ENCODE measurements at regions not wholly inside any gene's neighbourhood (a gene's known extent, or its start where the extent isn't known, plus 50 kb on each side); places are given as distances from the start of the nearest gene placed in this dataset.

GRCh38 chrX:916230-916599 is 285.6 kb downstream of the SHOX start:
- no peak overlapping the region for H2BK20ac ChIP-seq (ENCODE audit: low read length)
- H2AK5ac ChIP-seq (ENCODE audit: low read depth, low read length) = no peak overlapping the region
- H3K9ac ChIP-seq (replicated peaks in 1 of 4; ENCODE audit: extremely low read depth in 1 of 4, low read depth in 3 of 4, low read length in 3 of 4) = no peak overlapping the region
- WGBS, 2 experiments (ENCODE audit: extremely low coverage in 1 of 2, insufficient coverage in 1 of 2, insufficient read length in 1 of 2, insufficient replicate concordance in 2 of 2, low coverage in 1 of 2, low lambda C conversion rate in 2 of 2, missing lambda C conversion rate in 1 of 2) = 86% methylated on average over 9 of the region's 9 CpGs; no CpG with 5 or more reads in 1 of the 2 experiments
- no peak overlapping the region for H3K18ac ChIP-seq (ENCODE audit: extremely low read depth, low read length)
- no peak overlapping the region for H2BK15ac ChIP-seq (ENCODE audit: low read length)
- H3K4ac ChIP-seq (replicated peaks; ENCODE audit: insufficient read length, low read depth, low read length) = no peak overlapping the region
- no peak overlapping the region for H2BK12ac ChIP-seq (ENCODE audit: low read depth, low read length)
- DNase-seq (ENCODE audit: low read depth in 1 of 2, low spot score in 2 of 2) (peak in 1 of 2 experiments; percentile 42), FAIRE-seq (no peak)
- no peak overlapping the region for H2BK5ac ChIP-seq (ENCODE audit: low read depth, low read length)
- H2AFZ ChIP-seq (ENCODE audit: low read length) = no peak overlapping the region
- no peak overlapping the region for H4K91ac ChIP-seq (replicated peaks; ENCODE audit: insufficient read length, low read length)
- H3K27ac ChIP-seq (ENCODE audit: low read depth, low read length) = no peak overlapping the region
- no peaks in the 10 kb centered on the region for H3K79me1 ChIP-seq (ENCODE audit: low read depth, low read length)
- no peak overlapping the region for H3K56ac ChIP-seq (replicated peaks; ENCODE audit: insufficient read length, low read depth, low read length)
- TF ChIP-seq BCL11A (IDR thresholded peaks at IDR 0.05; ENCODE audit: low read depth in 2 of 2, low read length in 2 of 2) (no peak), JUN (IDR thresholded peaks at IDR 0.05; ENCODE audit: low read depth, low read length) (no peak), NANOG (IDR thresholded peaks at IDR 0.05; ENCODE audit: insufficient read depth, low read depth, low read length, poor library complexity, severe bottlenecking) (no peak), CHD1 (IDR thresholded peaks at IDR 0.05; ENCODE audit: low read depth, low read length) (no peak)
- no peaks in the 10 kb centered on the region for H3K4me1 ChIP-seq (replicated peaks in 1 of 4; ENCODE audit: control insufficient read depth in 3 of 4, insufficient read depth in 4 of 4, low read length in 3 of 4)
- H3K27me3 ChIP-seq (replicated peaks in 1 of 4; ENCODE audit: control insufficient read depth in 3 of 4, extremely low read depth in 1 of 4, insufficient read depth in 3 of 4, low read length in 3 of 4) = no peaks in the 10 kb centered on the region
- H3K23me2 ChIP-seq (ENCODE audit: low read depth, low read length) = no peaks in the 10 kb centered on the region
- no peak overlapping the region for H3K23ac ChIP-seq (ENCODE audit: insufficient read length)
- H4K5ac ChIP-seq (ENCODE audit: insufficient read length, low read depth, low read length) = no peak overlapping the region
- no peak overlapping the region for H3K4me3 ChIP-seq (ENCODE audit: extremely low read depth in 1 of 4, insufficient read depth in 2 of 4, low read depth in 3 of 4, low read length in 4 of 4)
- no peak overlapping the region for H3K14ac ChIP-seq (ENCODE audit: insufficient read length)
- no peak overlapping the region for H2BK120ac ChIP-seq (replicated peaks; ENCODE audit: low read depth, low read length)
- H3K79me2 ChIP-seq (ENCODE audit: control insufficient read depth in 1 of 2, insufficient read depth in 2 of 2, low read length in 2 of 2) = no peaks in the 10 kb centered on the region
- H4K20me1 ChIP-seq (replicated peaks in 1 of 2; ENCODE audit: control insufficient read depth in 1 of 2, insufficient read depth in 2 of 2, low read length in 2 of 2) = no peaks in the 10 kb centered on the region
- CTCF ChIA-PET (ENCODE audit: partially characterized antibody) = no interaction called here
- H3K9me3 ChIP-seq (ENCODE audit: insufficient read depth in 2 of 2, low read depth in 1 of 2, low read length in 1 of 2) = no peaks in the 10 kb centered on the region
- no peak overlapping the region for H3K4me2 ChIP-seq (ENCODE audit: insufficient read depth in 1 of 2, low read depth in 2 of 2, low read length in 2 of 2)
- POLR2A ChIA-PET (ENCODE audit: partially characterized antibody) = no interaction called here
- H3K36me3 ChIP-seq (ENCODE audit: control insufficient read depth in 2 of 4, insufficient read depth in 4 of 4, low read length in 3 of 4) = no peaks in the 10 kb centered on the region
- no peak overlapping the region for H4K8ac ChIP-seq (ENCODE audit: extremely low read depth, insufficient read depth, low read length)

Measured in H1 (cell line).